ENCODE measurements at regions not wholly inside any gene's neighbourhood (a gene's known extent, or its start where the extent isn't known, plus 50 kb on each side); places are given as distances from the start of the nearest gene placed in this dataset.

- no peak for TF ChIP-seq POLR2A (IDR thresholded peaks at IDR 0.05; ENCODE audit: low read depth, low read length)
- no peak for TF ChIP-seq POLR2AphosphoS5 (IDR thresholded peaks at IDR 0.05; ENCODE audit: low read depth, low read length)
- no peak for TF ChIP-seq TAF1 (IDR thresholded peaks at IDR 0.05; ENCODE audit: low read depth, low read length)
- no peak for TF ChIP-seq SPI1 (IDR thresholded peaks at IDR 0.05; ENCODE audit: low read depth, low read length)
- no peak for TF ChIP-seq POU2F2 (IDR thresholded peaks at IDR 0.05; ENCODE audit: low read depth, low read length)
These were observed 218.3 kb upstream of the AKR1E2 start for GRCh38 chr10:4607681-4608080.
